Suprapubic skin (tissue), 4 donors: ENCODE measurements at regions not wholly inside any gene's neighbourhood (a gene's known extent, or its start where the extent isn't known, plus 50 kb on each side); places are given as distances from the start of the nearest gene placed in this dataset.

Experiments used
- DNase-seq, 2 donors: peaks; one replicate each; pipeline ENCODE4 v3.0.0-alpha.2; 2019; ENCODE audit warnings: low spot score in 2 of 2
- H3K27ac ChIP-seq: fragments of 200-600 bp; sonication (generic); one replicate; pipeline ENCODE4 v1.5.1; 2019
- H3K27me3 ChIP-seq: fragments of 200-600 bp; sonication (generic); one replicate; pipeline ENCODE4 v1.5.1; 2019
- H3K36me3 ChIP-seq: fragments of 200-600 bp; sonication (generic); one replicate; pipeline ENCODE4 v1.5.1; 2019
- H3K4me1 ChIP-seq: fragments of 200-600 bp; sonication (generic); one replicate; pipeline ENCODE4 v1.5.1; 2019
- H3K4me3 ChIP-seq: fragments of 200-600 bp; sonication (generic); one replicate; pipeline ENCODE4 v1.5.1; 2019; ENCODE audit warnings: mild to moderate bottlenecking
- H3K9me3 ChIP-seq: fragments of 200-600 bp; sonication (generic); one replicate; pipeline ENCODE4 v1.5.1; 2019
- EP300 ChIP-seq: sonication (generic); formaldehyde crosslinking; IDR thresholded peaks from one replicate; pipeline ENCODE4 v1.6.1; 2017; ENCODE audit warnings: antibody characterized with exemption
- POLR2A ChIP-seq, 2 donors: fragments of 450-650 bp; IDR thresholded peaks; one replicate each; pipeline ENCODE4 v1.6.1; 2017; ENCODE audit warnings: antibody characterized with exemption in 2 of 2, mild to moderate bottlenecking in 2 of 2, moderate library complexity in 2 of 2
- POLR2AphosphoS5 ChIP-seq, 3 donors: sonication (generic); formaldehyde crosslinking; IDR thresholded peaks; one replicate each; pipeline ENCODE4 v1.6.1; 2017; ENCODE audit warnings: antibody characterized with exemption in 3 of 3
- WGBS: methylation state at CpG from one replicate; pipeline ENCODE4 v1.1.5; 2018; 5-methylcytosine and 5-hydroxymethylcytosine counted together
- TF ChIP-seq, protein P1 (sequence below), 2 donors: fragments of 200-600 bp in 1 of 2; fragments of 450-650 bp in 1 of 2; sonication (generic) in 1 of 2; IDR thresholded peaks; one replicate each; pipeline ENCODE4 v1.5.1; 2016 to 2019; ENCODE audit warnings: antibody characterized with exemption in 2 of 2, mild to moderate bottlenecking in 1 of 2, moderate library complexity in 1 of 2

DNA sequence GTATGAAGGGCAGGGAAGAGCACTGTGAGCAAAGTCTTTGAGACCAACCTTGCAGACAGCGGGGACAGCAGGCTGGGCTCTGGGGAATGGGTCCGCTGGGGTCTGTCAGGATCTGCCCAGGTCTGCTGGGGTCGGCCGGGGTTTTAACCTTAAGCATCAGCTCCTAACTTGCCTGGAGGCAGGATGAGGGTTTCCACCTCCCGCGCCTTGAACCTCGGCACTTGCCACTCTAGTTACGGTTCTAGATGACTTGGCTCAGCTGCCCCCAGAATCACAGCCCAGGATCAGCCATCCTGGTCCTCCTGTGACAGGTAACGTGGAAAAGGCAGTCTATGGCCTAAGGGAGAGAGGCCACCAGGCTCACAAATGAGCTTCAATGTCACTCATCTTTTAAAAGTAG is 50.4 kb upstream of the CACUL1 start:
- no peaks in the 10 kb centered on the region for H3K27me3 ChIP-seq
- no peaks in the 10 kb centered on the region for H3K36me3 ChIP-seq
- TF ChIP-seq POLR2A (IDR thresholded peaks at IDR 0.05) = no peak
- TF ChIP-seq, protein P1, sequence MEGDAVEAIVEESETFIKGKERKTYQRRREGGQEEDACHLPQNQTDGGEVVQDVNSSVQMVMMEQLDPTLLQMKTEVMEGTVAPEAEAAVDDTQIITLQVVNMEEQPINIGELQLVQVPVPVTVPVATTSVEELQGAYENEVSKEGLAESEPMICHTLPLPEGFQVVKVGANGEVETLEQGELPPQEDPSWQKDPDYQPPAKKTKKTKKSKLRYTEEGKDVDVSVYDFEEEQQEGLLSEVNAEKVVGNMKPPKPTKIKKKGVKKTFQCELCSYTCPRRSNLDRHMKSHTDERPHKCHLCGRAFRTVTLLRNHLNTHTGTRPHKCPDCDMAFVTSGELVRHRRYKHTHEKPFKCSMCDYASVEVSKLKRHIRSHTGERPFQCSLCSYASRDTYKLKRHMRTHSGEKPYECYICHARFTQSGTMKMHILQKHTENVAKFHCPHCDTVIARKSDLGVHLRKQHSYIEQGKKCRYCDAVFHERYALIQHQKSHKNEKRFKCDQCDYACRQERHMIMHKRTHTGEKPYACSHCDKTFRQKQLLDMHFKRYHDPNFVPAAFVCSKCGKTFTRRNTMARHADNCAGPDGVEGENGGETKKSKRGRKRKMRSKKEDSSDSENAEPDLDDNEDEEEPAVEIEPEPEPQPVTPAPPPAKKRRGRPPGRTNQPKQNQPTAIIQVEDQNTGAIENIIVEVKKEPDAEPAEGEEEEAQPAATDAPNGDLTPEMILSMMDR (IDR thresholded peaks at IDR 0.05) = no peak
- no peak overlapping the region for H3K4me3 ChIP-seq
- no peak overlapping the region for H3K27ac ChIP-seq
- no peak for DNase-seq
- H3K4me1 ChIP-seq = no peaks in the 10 kb centered on the region
- H3K9me3 ChIP-seq = no peaks in the 10 kb centered on the region
- WGBS = 95% methylated on average over 6 of the region's 9 CpGs

DNA sequence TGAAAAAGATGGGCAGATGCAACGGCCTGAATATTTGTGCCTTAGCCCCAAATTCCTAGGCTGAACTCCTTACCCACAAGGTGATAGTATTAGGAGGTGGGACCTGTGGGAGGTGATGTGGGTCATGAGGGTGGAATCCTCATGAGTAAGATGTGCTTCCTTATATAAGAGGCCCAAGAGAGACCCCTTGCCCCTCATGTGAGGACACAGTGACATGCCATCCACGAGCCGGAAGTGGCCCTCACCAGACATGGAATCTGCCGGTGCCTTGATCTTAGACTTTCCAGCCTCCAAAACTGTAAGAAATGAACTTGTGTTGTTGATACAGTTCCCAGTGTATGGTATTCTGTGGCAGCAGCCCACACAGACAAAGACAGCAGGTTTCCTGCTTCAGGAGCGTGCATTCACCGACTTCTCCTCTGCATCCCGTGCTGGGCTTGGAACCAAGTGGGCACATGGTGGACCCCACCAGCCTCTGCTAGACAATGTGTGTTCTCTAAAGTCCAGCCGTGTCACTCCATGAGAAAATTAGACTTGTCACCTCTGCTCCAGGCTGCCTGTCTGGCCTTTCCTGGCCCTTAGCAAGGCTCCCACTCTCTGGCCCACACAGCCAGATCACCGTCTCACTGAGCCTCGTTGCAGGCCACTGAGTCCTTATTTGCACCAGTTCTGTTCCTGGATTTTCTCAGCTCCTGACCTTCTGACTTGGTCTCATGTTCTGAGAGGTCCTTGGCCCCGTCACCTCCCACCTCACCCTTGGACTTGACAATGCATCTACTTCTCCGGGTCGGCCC is 52.9 kb upstream of the CACUL1 start:
- Histone ChIP-seq H3K36me3 (no peaks in the 10 kb centered on the region), H3K27ac (no peak overlapping the region), H3K9me3 (no peaks in the 10 kb centered on the region), H3K4me1 (no peaks in the 10 kb centered on the region), H3K4me3 (no peak overlapping the region), H3K27me3 (no peaks in the 10 kb centered on the region)
- WGBS = 85% methylated on average over 13 of the region's 13 CpGs
- TF ChIP-seq POLR2A (IDR thresholded peaks at IDR 0.05) (no peak), EP300 (no peak)
- no peak for DNase-seq

DNA sequence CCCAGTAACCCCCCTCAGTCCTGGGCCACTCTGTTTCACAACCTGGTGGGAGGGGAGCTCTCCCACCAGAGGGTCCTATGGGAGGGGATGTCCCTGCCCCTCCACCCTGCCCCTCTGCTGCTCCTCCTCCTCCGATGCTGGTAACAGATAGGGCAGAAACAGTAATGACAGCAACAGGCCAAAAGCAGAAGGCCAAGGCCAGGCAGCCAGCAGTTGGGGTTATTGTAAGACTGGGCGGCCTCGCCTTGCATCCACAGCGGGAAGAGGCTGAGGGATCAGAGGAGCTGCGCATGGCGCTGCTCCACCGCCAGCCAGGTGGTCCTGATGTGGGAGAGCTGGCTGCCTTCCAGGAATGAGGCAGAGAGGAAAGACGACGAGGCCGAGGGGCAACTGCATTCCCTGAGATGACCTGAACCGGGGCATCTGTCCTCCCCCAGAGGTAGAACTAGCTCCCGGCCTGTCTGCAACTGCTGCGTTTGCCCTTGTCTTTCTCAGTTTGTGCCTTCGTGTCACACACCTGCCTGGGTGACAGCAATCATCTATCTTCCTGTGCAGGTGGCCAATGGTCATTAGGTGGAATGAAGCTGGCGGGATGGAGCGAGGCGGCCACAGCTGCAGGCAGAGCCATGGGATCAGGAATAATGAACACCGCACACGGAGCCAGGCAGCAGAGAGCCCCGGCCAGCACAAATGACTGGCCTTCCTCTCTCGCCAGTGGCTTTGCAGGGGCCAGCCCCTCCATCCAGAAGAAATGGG is 54.0 kb upstream of the CACUL1 start:
- Histone ChIP-seq H3K27ac (no peak overlapping the region), H3K4me1 (no peaks in the 10 kb centered on the region), H3K4me3 (no peak overlapping the region), H3K27me3 (peaks cover under 1% of the 10 kb centered on the region), H3K9me3 (no peaks in the 10 kb centered on the region), H3K36me3 (no peaks in the 10 kb centered on the region)
- WGBS = 87% methylated on average over 19 of the region's 21 CpGs
- TF ChIP-seq POLR2A (IDR thresholded peaks at IDR 0.05) = no peak
- TF ChIP-seq, protein P1 (IDR thresholded peaks at IDR 0.05) = no peak
- no peak for TF ChIP-seq EP300
- peak; percentile 52 to 70 for DNase-seq

DNA sequence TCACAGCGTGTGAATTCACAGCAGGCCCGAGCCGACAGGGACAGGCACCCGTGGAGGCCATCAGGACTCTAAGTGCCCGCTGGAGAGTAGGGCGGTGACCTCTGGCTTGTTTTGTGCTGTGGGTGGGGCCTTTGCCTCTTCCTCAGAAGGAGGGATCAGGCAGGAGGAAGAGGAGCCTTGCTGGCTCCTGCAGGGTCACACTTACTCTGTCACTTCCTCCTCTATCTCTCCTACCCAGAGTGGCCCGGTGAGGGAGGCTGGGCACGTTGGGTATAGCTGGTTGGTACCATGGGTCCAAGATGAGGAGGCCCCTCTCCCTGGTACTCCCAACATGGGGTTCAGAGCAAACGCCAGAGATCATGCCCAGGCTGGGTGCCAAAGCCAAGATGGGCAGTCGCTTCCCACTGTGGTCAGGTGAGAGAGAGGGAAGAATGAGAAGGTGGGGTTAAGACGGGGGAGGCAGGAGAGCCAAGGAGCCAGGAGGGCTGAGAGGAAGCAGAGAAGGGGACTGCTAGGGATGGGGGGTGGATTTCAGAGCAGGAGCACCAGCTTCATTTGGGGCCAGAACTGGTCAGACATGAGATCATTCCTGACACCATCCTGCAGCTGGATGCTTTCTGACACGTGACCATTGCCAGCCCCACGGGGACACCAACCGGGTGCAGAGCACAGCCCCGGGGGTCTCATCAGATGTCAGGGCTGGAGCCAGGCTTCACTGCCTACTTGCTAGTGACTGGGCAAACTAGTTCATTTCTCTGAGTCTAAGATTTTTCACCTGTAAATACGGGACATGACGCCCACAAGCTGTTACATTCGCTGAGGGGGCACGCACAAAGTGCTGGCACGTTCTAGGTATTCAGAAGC is 54.8 kb upstream of the CACUL1 start:
- Histone ChIP-seq H3K9me3 (no peaks in the 10 kb centered on the region), H3K36me3 (no peaks in the 10 kb centered on the region), H3K4me3 (no peak overlapping the region), H3K27ac (no peak overlapping the region), H3K4me1 (no peaks in the 10 kb centered on the region), H3K27me3 (peaks cover 3% of the 10 kb centered on the region)
- DNase-seq = peak; percentile 46 to 74
- 78% methylated on average over 20 of the region's 20 CpGs for WGBS
- TF ChIP-seq, protein P1 (IDR thresholded peaks at IDR 0.05) = no peak
- no peak for TF ChIP-seq EP300
- no peak for TF ChIP-seq POLR2AphosphoS5 (IDR thresholded peaks at IDR 0.05)
- no peak for TF ChIP-seq POLR2A (IDR thresholded peaks at IDR 0.05)

DNA sequence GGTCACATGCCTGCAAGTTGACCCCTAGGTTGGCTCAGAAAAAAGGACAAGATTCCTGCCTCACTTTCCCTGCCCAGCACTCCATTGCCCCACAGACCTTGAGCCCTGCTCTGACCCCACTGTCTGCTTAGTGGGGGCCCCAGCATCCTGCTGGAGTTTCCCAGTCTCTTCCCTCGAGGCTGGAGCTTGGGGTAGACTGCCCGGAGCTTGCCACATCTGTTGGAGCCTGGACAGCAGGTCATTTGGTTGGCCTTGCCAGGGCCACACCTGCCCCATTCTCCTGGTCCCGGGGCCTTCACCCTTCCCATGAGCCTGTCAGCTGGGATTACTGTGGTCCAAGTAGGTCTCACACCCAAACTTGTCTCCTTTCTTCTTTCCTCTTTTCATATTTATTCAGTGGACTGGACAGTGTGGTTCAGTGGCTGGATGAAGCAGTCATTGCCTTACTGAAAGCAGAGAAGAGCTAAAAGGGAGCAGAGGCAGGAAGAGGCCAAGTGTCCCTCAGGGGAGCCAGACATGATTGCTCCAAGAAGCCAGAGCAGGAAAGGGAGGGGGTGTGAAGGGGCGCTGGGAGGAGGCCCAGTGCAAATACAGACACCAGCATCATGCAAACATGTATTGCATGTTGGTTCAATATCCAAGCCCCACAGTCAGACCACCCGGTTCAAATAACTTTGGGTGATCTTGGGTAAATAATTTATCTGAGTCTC is 56.2 kb upstream of the CACUL1 start:
- Histone ChIP-seq H3K27ac (no peak overlapping the region), H3K36me3 (no peaks in the 10 kb centered on the region), H3K9me3 (no peaks in the 10 kb centered on the region), H3K4me1 (no peaks in the 10 kb centered on the region), H3K27me3 (peaks cover 3% of the 10 kb centered on the region), H3K4me3 (no peak overlapping the region)
- no peak for DNase-seq
- TF ChIP-seq POLR2AphosphoS5 (IDR thresholded peaks at IDR 0.05) = no peak
- no peak for TF ChIP-seq EP300
- TF ChIP-seq POLR2A (IDR thresholded peaks at IDR 0.05) = no peak
- TF ChIP-seq, protein P1 (IDR thresholded peaks at IDR 0.05) = no peak
- 60% methylated on average over 5 of the region's 5 CpGs for WGBS
